VCaP (cell line): ENCODE measurements at regions not wholly inside any gene's neighbourhood (a gene's known extent, or its start where the extent isn't known, plus 50 kb on each side); places are given as distances from the start of the nearest gene placed in this dataset.

Source experiments
- H3K27ac ChIP-seq: fragments of 450-650 bp; 2 replicates; pipeline ENCODE4 v1.5.1; 2017
- CTCF ChIP-seq: fragments of 450-650 bp; conservative IDR thresholded peaks from 2 replicates; pipeline ENCODE4 v1.5.1; 2017; ENCODE audit warnings: mild to moderate bottlenecking, moderate library complexity

- no peak for TF ChIP-seq CTCF
Observed at GRCh38 chr6:138677538-138677937, 96.0 kb upstream of the CCDC28A start.

GRCh38 chr6:138678168-138678567, 95.4 kb upstream of the CCDC28A start:
- TF ChIP-seq CTCF = no peak
- H3K27ac ChIP-seq = no peak overlapping the region

More at GRCh38 chr6:138677538-138677937, 96.0 kb upstream of the CCDC28A start:
- no peak overlapping the region for H3K27ac ChIP-seq

- H3K27ac ChIP-seq = no peak overlapping the region
- TF ChIP-seq CTCF = no peak
Observed at GRCh38 chr6:138680085-138680484, 93.5 kb upstream of the CCDC28A start.

GRCh38 chr6:138681627-138682026, 91.9 kb upstream of the CCDC28A start:
- no peak overlapping the region for H3K27ac ChIP-seq
- TF ChIP-seq CTCF = no peak

- no peak overlapping the region for H3K27ac ChIP-seq
- no peak for TF ChIP-seq CTCF
Observed at GRCh38 chr6:138682704-138683527, 90.7 kb upstream of the CCDC28A start.

- no peak for TF ChIP-seq CTCF
- H3K27ac ChIP-seq = no peak overlapping the region
Observed at GRCh38 chr6:138685257-138685656, 88.3 kb upstream of the CCDC28A start.

- no peak overlapping the region for H3K27ac ChIP-seq
- no peak for TF ChIP-seq CTCF
Observed at GRCh38 chr6:138685781-138686180, 87.8 kb upstream of the CCDC28A start.
